Right lobe of liver (tissue), 4 donors: ENCODE measurements at regions not wholly inside any gene's neighbourhood (a gene's known extent, or its start where the extent isn't known, plus 50 kb on each side); places are given as distances from the start of the nearest gene placed in this dataset.

Source experiments
- POLR2A ChIP-seq: fragments of 450-650 bp; IDR thresholded peaks from one replicate; pipeline ENCODE4 v1.6.1; 2017; ENCODE audit warnings: antibody characterized with exemption, mild to moderate bottlenecking
- TF ChIP-seq, protein P1 (sequence below), 4 donors: fragments of 200-600 bp in 3 of 4; fragments of 450-650 bp in 1 of 4; IDR thresholded peaks; one replicate each; pipeline versions ENCODE4 v1.5.1 to v1.8.0; 2016 to 2022; ENCODE audit warnings: antibody characterized with exemption in 4 of 4, mild to moderate bottlenecking in 2 of 4
- donor health status: DM: no; HTN: no; CAD: no.
- donor health status: DM: no; HTN: no; CAD: no.
- donor health status: DM: no; HTN: yes; CAD: no.

DNA sequence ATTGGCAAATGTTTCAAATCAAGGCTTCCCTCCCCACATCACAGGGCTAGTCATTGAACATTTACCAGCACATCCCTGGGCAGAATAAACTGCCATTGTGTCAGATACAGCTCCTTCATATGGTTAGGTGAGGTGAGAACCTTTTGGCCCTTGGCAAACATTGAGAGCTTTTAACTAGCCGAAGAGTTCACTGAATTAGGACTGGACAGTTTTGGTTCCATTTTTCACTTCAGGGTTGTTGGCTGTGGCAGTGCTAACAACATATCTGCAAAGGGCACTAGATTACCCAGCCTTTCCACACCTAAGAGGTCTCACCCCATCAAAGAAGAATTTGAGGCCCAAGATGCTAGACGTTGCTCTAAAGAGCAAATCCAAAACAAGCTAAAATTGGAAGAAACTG is 180.7 kb downstream of the GUCY2F start:
- TF ChIP-seq, protein P1, sequence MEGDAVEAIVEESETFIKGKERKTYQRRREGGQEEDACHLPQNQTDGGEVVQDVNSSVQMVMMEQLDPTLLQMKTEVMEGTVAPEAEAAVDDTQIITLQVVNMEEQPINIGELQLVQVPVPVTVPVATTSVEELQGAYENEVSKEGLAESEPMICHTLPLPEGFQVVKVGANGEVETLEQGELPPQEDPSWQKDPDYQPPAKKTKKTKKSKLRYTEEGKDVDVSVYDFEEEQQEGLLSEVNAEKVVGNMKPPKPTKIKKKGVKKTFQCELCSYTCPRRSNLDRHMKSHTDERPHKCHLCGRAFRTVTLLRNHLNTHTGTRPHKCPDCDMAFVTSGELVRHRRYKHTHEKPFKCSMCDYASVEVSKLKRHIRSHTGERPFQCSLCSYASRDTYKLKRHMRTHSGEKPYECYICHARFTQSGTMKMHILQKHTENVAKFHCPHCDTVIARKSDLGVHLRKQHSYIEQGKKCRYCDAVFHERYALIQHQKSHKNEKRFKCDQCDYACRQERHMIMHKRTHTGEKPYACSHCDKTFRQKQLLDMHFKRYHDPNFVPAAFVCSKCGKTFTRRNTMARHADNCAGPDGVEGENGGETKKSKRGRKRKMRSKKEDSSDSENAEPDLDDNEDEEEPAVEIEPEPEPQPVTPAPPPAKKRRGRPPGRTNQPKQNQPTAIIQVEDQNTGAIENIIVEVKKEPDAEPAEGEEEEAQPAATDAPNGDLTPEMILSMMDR (IDR thresholded peaks at IDR 0.05) = no peak
- TF ChIP-seq POLR2A = no peak
